Liver (tissue), 3 donors: ENCODE measurements at regions not wholly inside any gene's neighbourhood (a gene's known extent, or its start where the extent isn't known, plus 50 kb on each side); places are given as distances from the start of the nearest gene placed in this dataset.

Source experiments
- CTCF ChIP-seq: fragments of 150-350 bp; IDR thresholded peaks from 2 replicates; pipeline ENCODE4 v1.5.1; 2017; ENCODE audit warnings: improper control_type of control experiment, low read depth, low read length; ENCODE audit not compliant: missing input control
- EGR1 ChIP-seq, 2 donors: IDR thresholded peaks; 2 replicates each; pipeline ENCODE4 v1.6.1; 2016 to 2018; ENCODE audit warnings: antibody characterized with exemption in 2 of 2, low read depth in 2 of 2
- GABPA ChIP-seq, 2 donors: IDR thresholded peaks in 1 of 2; conservative IDR thresholded peaks in 1 of 2; 2 replicates each; pipeline ENCODE4 v1.6.1; 2016; ENCODE audit warnings: antibody characterized with exemption in 2 of 2, mild to moderate bottlenecking in 1 of 2, moderate library complexity in 1 of 2
- JUND ChIP-seq, 2 donors: IDR thresholded peaks; 2 replicates each; pipeline ENCODE4 v1.6.1; 2016; ENCODE audit warnings: antibody characterized with exemption in 2 of 2
- MAX ChIP-seq: IDR thresholded peaks from 2 replicates; pipeline ENCODE4 v1.6.1; 2016; ENCODE audit warnings: antibody characterized with exemption
- RAD21 ChIP-seq, 2 donors: IDR thresholded peaks; 2 replicates each; pipeline ENCODE4 v1.6.1; 2016; ENCODE audit warnings: antibody characterized with exemption in 2 of 2, mild to moderate bottlenecking in 2 of 2
- REST ChIP-seq: IDR thresholded peaks from 2 replicates; pipeline ENCODE4 v1.6.1; 2016; ENCODE audit warnings: antibody characterized with exemption, mild to moderate bottlenecking
- RXRA ChIP-seq, 2 donors: IDR thresholded peaks; 2 replicates each; pipeline ENCODE4 v1.6.1; 2017 to 2018; ENCODE audit warnings: antibody characterized with exemption in 2 of 2, mild to moderate bottlenecking in 1 of 2
- TAF1 ChIP-seq: conservative IDR thresholded peaks from 2 replicates; pipeline ENCODE4 v1.6.1; 2016; ENCODE audit warnings: antibody characterized with exemption, mild to moderate bottlenecking
- donor health status: healthy.
- donor health status: healthy.

- no peak for TF ChIP-seq CTCF
- no peak for TF ChIP-seq MAX
- no peak for TF ChIP-seq TAF1
- no peak for TF ChIP-seq EGR1 (IDR thresholded peaks at IDR 0.05; ENCODE audit: low read depth in 2 of 2)
- TF ChIP-seq REST: no peak
- no peak for TF ChIP-seq RAD21 (IDR thresholded peaks at IDR 0.05)
- no peak for TF ChIP-seq RXRA (IDR thresholded peaks at IDR 0.05)
- no peak for TF ChIP-seq JUND (IDR thresholded peaks at IDR 0.05)
- TF ChIP-seq GABPA (IDR thresholded peaks at IDR 0.05 in 1 of 2, conservative IDR thresholded peaks at IDR 0.05 in 1 of 2): no peak
Measured at GRCh38 chr13:31068119-31068423, 93.6 kb downstream of the HSPH1 start.
